ENCODE measurements at regions not wholly inside any gene's neighbourhood (a gene's known extent, or its start where the extent isn't known, plus 50 kb on each side); places are given as distances from the start of the nearest gene placed in this dataset.
A peak's percentile ranks its signal among the peaks of the same experiment; 100 is the strongest.

- Histone ChIP-seq H2BK20ac (ENCODE audit: low read depth, low read length) (peak overlapping the region; percentile 49; the same call in 1 of the 2 replicates), H2AK9ac (replicated peaks; ENCODE audit: low read depth, low read length, poor library complexity) (no peak overlapping the region), H4K20me1 (ENCODE audit: insufficient read depth, low read length) (no peaks in the 10 kb centered on the region), H3K27me3 (ENCODE audit: control insufficient read depth, insufficient read depth, low read length) (peaks cover 26% of the 10 kb centered on the region), H3K27ac (ENCODE audit: insufficient read depth, low read length) (no peak overlapping the region), H3K9ac (ENCODE audit: low read depth, low read length) (no peak overlapping the region), H3K4me1 (ENCODE audit: control insufficient read depth, insufficient read depth, low read length) (peaks cover 8% of the 10 kb centered on the region), H3K9me1 (ENCODE audit: insufficient read depth, low read length) (peaks cover 12% of the 10 kb centered on the region), H3K4ac (ENCODE audit: low read depth, low read length) (0 out of 2 replicates have a peak overlapping the region, but pooled peaks have one; percentile 0), H3K56ac (ENCODE audit: extremely low read depth, insufficient read depth, low read length) (no peak overlapping the region), H3K18ac (ENCODE audit: low read depth, low read length) (no peak overlapping the region; the same call in 1 of the 2 replicates), H2AK5ac (ENCODE audit: low read depth, low read length) (peak overlapping the region; percentile 39; the same call in 1 of the 2 replicates), H3K23ac (ENCODE audit: low read depth, low read length) (no peak overlapping the region), H4K8ac (ENCODE audit: low read depth in 2 of 2, low read length in 2 of 2) (no peak overlapping the region), H2BK15ac (ENCODE audit: low read depth, low read length) (0 out of 3 replicates have a peak overlapping the region, but pooled peaks have one; percentile 29), H3K36me3 (ENCODE audit: control insufficient read depth, insufficient read depth, low read length) (no peaks in the 10 kb centered on the region), H3K4me2 (ENCODE audit: low read depth, low read length) (0 out of 2 replicates have a peak overlapping the region, but pooled peaks have one; percentile 3), H3K4me3 (ENCODE audit: insufficient read depth, low read depth, low read length) (no peak overlapping the region), H2BK120ac (ENCODE audit: low read depth, low read length) (no peak overlapping the region), H2BK5ac (ENCODE audit: low read depth, low read length, poor library complexity, severe bottlenecking) (no peak overlapping the region), H4K91ac (ENCODE audit: insufficient read depth, low read depth, low read length) (no peak overlapping the region), H3K79me1 (ENCODE audit: low read depth in 1 of 2, low read length in 2 of 2) (no peaks in the 10 kb centered on the region), H2AFZ (replicated peaks; ENCODE audit: low read length, poor library complexity) (peak overlapping the region; percentile 41), H4K5ac (ENCODE audit: low read depth, low read length) (no peak overlapping the region), H3K14ac (replicated peaks; ENCODE audit: low read depth, low read length) (no peak overlapping the region), H3K9me3 (ENCODE audit: control insufficient read depth, insufficient read depth, low read length) (no peaks in the 10 kb centered on the region)
- in situ Hi-C loops (cut with MboI; ENCODE audit: low sequenced_read_pairs) = loop anchor here (5.0 to 25.0 kb wide), 2 partner anchors 90 to 220 kb away; no protein-coding TSS in a partner anchor
- WGBS, 2 experiments (ENCODE audit: extremely low coverage in 2 of 2, insufficient read length in 1 of 2) = no CpG with 5 or more reads among the region's 1 CpG
- intact Hi-C loops (cut with micrococcal nuclease) = no loop called here
- ATAC-seq (ENCODE audit: low read depth) = no peak
- TF ChIP-seq, protein P1, sequence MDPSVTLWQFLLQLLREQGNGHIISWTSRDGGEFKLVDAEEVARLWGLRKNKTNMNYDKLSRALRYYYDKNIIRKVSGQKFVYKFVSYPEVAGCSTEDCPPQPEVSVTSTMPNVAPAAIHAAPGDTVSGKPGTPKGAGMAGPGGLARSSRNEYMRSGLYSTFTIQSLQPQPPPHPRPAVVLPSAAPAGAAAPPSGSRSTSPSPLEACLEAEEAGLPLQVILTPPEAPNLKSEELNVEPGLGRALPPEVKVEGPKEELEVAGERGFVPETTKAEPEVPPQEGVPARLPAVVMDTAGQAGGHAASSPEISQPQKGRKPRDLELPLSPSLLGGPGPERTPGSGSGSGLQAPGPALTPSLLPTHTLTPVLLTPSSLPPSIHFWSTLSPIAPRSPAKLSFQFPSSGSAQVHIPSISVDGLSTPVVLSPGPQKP (IDR thresholded peaks at IDR 0.05; ENCODE audit: borderline replicate concordance, low read depth, low read length) = no peak
- TF ChIP-seq FOS (IDR thresholded peaks at IDR 0.05; ENCODE audit: low read depth, low read length) = no peak
- TF ChIP-seq MAZ (IDR thresholded peaks at IDR 0.05; ENCODE audit: borderline replicate concordance, low read depth, low read length) = no peak
- POLR2A ChIA-PET (ENCODE audit: unreplicated experiment) = interaction anchor here (0.6 kb wide), 1 partner anchor 106 kb away, joined by 5 read pairs; no protein-coding TSS in a partner anchor
- CTCF ChIA-PET = no interaction called here
- dilution Hi-C loops (cut with HindIII; ENCODE audit: low sequenced_read_pairs, unreplicated experiment) = no loop called here
- no TSS peak for BruUV-seq (replicated peaks)
- no peak for DNase-seq
Measured at GRCh38 chr13:110807546-110807945, 94.0 kb downstream of the ING1 start.
